GM21723 (cell line): ENCODE measurements at regions not wholly inside any gene's neighbourhood (a gene's known extent, or its start where the extent isn't known, plus 50 kb on each side); places are given as distances from the start of the nearest gene placed in this dataset.
"Not testable (repeated sequence)": the region's sequence is repeated elsewhere in the genome, so short reads cannot be mapped to it uniquely, and the experiment has no call there.

Source experiments
- ATAC-seq: cut with Tn5 transposase; IDR thresholded peaks from one replicate; pipeline ENCODE4 v1.9.1; 2021; ENCODE audit warnings: mild to moderate bottlenecking, moderate library complexity; ENCODE audit not compliant: unreplicated experiment

- ATAC-seq, result no peak
Observed at GRCh38 chr1:5603353-5604104, 388.7 kb downstream of the NPHP4 start.

- ATAC-seq, result not testable (repeated sequence)
Observed at GRCh38 chr1:5602718-5603117, 389.5 kb downstream of the NPHP4 start.

GRCh38 chr1:5601516-5601915 lies 390.7 kb downstream of the NPHP4 start:
- ATAC-seq, result no peak

GRCh38 chr1:5599541-5599940 lies 392.7 kb downstream of the NPHP4 start:
- no peak for ATAC-seq

- no peak for ATAC-seq
Observed at GRCh38 chr1:5598824-5599395, 393.3 kb downstream of the NPHP4 start.

- ATAC-seq, result no peak
Observed at GRCh38 chr1:5597991-5598823, 394.0 kb downstream of the NPHP4 start.

- no peak for ATAC-seq
Observed at GRCh38 chr1:5597171-5597850, 394.9 kb downstream of the NPHP4 start.

GRCh38 chr1:5596651-5597050 lies 395.6 kb downstream of the NPHP4 start:
- no peak for ATAC-seq

GRCh38 chr1:5595531-5596170 lies 396.6 kb downstream of the NPHP4 start:
- no peak for ATAC-seq

GRCh38 chr1:5594056-5594956 lies 397.9 kb downstream of the NPHP4 start:
- ATAC-seq, result no peak

- ATAC-seq, result no peak
Observed at GRCh38 chr1:5590717-5591116, 401.5 kb downstream of the NPHP4 start.

GRCh38 chr1:5586629-5587028 lies 405.6 kb downstream of the NPHP4 start:
- no peak for ATAC-seq

- no peak for ATAC-seq
Observed at GRCh38 chr1:5585256-5585655, 407.0 kb downstream of the NPHP4 start.

- no peak for ATAC-seq
Observed at GRCh38 chr1:5580926-5581325, 411.3 kb downstream of the NPHP4 start.

- no peak for ATAC-seq
Observed at GRCh38 chr1:5579966-5580365, 412.3 kb downstream of the NPHP4 start.

- no peak for ATAC-seq
Observed at GRCh38 chr1:5578690-5579089, 413.5 kb downstream of the NPHP4 start.

GRCh38 chr1:5577255-5578040 lies 414.8 kb downstream of the NPHP4 start:
- no peak for ATAC-seq

GRCh38 chr1:5576673-5577065 lies 415.6 kb downstream of the NPHP4 start:
- no peak for ATAC-seq
